ENCODE measurements at regions not wholly inside any gene's neighbourhood (a gene's known extent, or its start where the extent isn't known, plus 50 kb on each side); places are given as distances from the start of the nearest gene placed in this dataset.
"Not testable (repeated sequence)": the region's sequence is repeated elsewhere in the genome, so short reads cannot be mapped to it uniquely, and the experiment has no call there.

DNA sequence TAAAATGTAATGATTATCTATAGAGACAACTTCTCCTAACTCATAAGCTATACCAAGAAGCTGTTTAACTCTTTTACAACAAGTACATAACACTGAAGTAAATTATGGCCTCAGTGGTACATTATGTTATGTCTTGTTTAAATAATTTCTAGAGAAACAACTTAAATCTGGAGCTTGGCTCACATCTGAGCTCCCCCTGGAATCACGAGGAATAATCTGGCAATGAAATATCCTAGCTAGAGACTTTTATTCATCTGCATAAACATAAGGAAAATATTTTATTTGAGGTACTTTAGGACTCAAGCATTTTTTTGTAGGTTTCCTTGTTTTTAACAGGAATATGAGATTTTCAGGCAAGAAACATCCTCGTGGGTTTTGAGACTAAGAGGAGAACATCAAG lies 354.7 kb upstream of the SLC7A11 start:
- peaks cover 0 to 4% (median 3%) of the 10 kb centered on the region in 7 donors for H3K9me3 Mint-ChIP-seq
- no peaks in the 10 kb centered on the region for H3K36me3 Mint-ChIP-seq
- ATAC-seq (ENCODE audit: low read depth in 2 of 2) (no peak), DNase-seq (no peak)
- no peak overlapping the region for H3K4me3 Mint-ChIP-seq
- H3K4me1 Mint-ChIP-seq, result no peaks in the 10 kb centered on the region
- no peaks in the 10 kb centered on the region for H3K27me3 Mint-ChIP-seq
- H3K27ac Mint-ChIP-seq, result no peak overlapping the region

DNA sequence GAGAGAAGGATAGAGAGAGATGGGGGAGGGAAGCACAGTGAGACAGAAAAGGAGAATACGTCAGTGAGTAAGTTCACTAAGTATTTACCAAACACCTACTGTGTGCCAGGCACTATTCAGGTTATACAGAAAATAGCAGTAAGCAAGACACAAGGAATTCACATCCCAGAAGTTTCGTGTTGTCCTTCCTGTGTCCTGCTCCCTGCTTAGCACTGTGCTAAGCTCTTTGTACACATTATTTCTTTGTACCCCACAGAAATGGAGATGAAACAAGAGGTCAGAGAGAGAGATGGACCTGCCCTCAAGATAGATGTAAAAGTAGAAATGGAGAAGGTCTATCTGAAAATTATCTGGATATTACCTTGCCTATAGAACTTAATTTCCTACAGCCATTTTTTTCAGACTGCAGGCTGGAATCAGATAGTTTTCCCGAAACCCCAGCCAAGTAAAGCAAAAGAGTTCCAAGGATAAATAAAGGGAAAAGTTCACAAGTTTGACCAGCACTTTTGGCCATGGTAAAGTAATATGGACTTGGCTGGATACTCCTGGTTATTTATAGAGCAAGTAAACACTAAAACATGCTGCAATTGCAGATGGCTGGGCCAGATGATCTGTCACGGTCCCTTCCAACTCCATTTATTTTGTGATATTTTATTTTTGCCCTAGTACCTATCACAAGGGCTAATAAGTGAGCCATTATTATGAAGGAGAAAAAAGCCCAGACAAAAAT lies 353.7 kb upstream of the SLC7A11 start:
- Mint-ChIP-seq H3K4me3 (no peak overlapping the region), H3K9me3 (no peaks in the 10 kb centered on the region), H3K36me3 (no peaks in the 10 kb centered on the region)

DNA sequence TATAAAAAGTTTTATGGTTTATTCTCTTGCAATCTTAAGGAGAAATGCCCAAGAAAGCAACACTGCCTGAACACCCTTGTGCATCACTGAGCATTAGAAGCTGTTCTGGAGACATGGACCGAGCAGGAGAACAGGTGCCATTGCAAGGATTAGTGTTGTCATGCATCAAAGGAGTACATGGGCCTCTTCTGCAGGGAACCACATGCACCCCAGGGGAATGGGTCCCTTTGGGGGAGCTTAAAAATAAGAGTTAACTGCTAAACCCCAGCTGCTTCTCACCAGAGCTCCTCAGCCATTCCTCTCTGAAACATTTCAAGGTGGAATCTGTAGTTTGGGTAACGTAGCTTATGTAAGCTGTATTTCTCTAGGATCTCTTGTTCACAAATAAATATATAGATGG lies 353.0 kb upstream of the SLC7A11 start:
- Mint-ChIP-seq H3K27me3 (no peaks in the 10 kb centered on the region), H3K4me1 (no peaks in the 10 kb centered on the region)

More for the DNA sequence above, 353.7 kb upstream of the SLC7A11 start:
- Mint-ChIP-seq H3K4me1 (no peaks in the 10 kb centered on the region), H3K27ac (no peak overlapping the region), H3K27me3 (no peaks in the 10 kb centered on the region)
- ATAC-seq (ENCODE audit: low read depth in 2 of 2), result no peak
- DNase-seq, result no peak

DNA sequence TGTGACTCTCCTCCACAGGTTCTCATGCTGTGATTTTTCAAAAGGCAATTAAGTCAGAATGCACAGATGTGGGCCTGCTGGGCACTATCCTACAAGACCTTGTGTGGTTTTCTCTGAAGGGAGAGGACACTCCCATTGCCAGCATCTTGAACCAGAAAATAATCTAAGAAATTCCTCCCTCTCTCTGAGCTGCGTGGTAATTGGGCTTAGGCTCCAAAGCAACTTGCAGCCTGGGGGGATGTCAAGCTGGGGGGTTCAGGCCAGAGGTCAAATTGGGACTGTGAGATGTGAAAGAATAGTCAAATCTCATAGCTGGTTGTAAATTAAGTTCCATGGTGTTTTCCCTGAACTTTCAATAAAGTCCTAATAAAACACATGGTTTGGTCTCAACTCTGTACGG lies 350.6 kb upstream of the SLC7A11 start:
- Mint-ChIP-seq H3K27ac (no peak overlapping the region), H3K36me3 (no peaks in the 10 kb centered on the region), H3K27me3 (no peaks in the 10 kb centered on the region), H3K4me1 (no peaks in the 10 kb centered on the region), H3K4me3 (no peak overlapping the region), H3K9me3 (no peaks in the 10 kb centered on the region)
- DNase-seq (no peak), ATAC-seq (ENCODE audit: low read depth in 2 of 2) (no peak)

More for the DNA sequence above, 353.0 kb upstream of the SLC7A11 start:
- no peaks in the 10 kb centered on the region for H3K36me3 Mint-ChIP-seq
- no peak for ATAC-seq (ENCODE audit: low read depth in 2 of 2)
- no peaks in the 10 kb centered on the region for H3K9me3 Mint-ChIP-seq
- no peak for DNase-seq
- H3K27ac Mint-ChIP-seq, result no peak overlapping the region
- H3K4me3 Mint-ChIP-seq, result no peak overlapping the region

DNA sequence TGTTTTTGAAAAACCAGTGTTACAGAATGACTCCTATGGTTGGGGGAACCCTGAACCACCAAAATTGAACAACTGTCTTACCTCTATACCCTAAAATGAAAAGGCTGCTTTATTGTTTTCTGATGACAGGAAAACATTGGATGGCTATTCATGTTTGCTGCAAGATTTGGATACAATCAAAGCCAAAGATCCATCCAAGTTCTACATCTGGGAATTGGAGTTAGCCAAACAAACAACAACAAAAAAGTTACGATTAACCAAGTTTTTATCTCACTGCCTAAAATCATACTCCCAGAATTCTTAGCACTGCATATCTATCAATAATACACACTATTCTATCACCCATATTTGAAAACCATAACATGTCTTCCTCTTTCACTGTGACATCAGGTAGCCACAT lies 349.7 kb upstream of the SLC7A11 start:
- H3K27ac Mint-ChIP-seq, result no peak overlapping the region
- no peaks in the 10 kb centered on the region for H3K36me3 Mint-ChIP-seq
- DNase-seq, result no peak
- no peaks in the 10 kb centered on the region for H3K4me1 Mint-ChIP-seq
- H3K4me3 Mint-ChIP-seq, result no peak overlapping the region
- peaks cover 0 to 5% (median 0%) of the 10 kb centered on the region in 7 donors for H3K9me3 Mint-ChIP-seq
- H3K27me3 Mint-ChIP-seq, result no peaks in the 10 kb centered on the region
- ATAC-seq (ENCODE audit: low read depth in 2 of 2), result no peak

DNA sequence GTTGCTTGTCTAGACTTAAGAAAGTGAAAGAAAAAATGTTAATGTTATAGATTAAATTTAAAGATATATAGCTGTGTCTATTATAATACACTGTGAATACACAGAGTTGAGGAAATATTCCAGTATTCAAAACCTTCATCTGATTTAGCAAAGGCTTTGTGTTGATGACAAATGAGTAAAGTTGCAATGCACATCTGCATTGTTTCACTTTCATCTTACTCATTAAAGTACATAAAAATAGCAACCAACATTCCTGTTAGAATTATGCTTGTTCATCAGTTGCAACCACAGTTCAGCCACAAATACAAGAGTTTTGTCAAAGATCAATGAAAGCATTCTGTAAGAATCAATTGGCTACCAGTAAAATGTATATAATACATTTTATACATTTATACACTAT lies 346.4 kb upstream of the SLC7A11 start:
- peaks cover 0 to 14% (median 0%) of the 10 kb centered on the region in 7 donors for H3K9me3 Mint-ChIP-seq
- no peaks in the 10 kb centered on the region for H3K27me3 Mint-ChIP-seq
- ATAC-seq (ENCODE audit: low read depth in 2 of 2) (no peak), DNase-seq (no peak)
- H3K4me3 Mint-ChIP-seq, result no peak overlapping the region
- H3K4me1 Mint-ChIP-seq, result no peaks in the 10 kb centered on the region
- H3K27ac Mint-ChIP-seq, result no peak overlapping the region
- no peaks in the 10 kb centered on the region for H3K36me3 Mint-ChIP-seq

DNA sequence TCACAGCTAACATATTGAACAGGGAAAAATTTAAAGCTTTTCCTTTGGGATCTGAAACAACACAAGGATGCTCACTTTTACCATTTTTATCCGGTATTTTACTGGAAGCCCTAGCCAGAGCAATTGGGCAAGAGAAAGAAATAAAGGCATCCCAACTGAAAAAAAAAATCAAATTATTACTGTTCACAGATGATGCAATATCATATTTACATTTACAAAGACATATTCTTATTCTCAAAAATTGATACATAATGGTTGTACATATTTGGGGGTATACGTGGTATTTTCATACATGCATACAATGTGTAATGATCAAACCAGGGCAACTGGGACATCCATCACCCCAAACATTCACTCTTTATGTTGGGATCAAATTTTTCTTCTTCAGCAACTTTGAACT lies 337.0 kb upstream of the SLC7A11 start:
- Mint-ChIP-seq H3K9me3 (peaks cover 10 to 52% (median 27%) of the 10 kb centered on the region in 7 donors), H3K4me1 (no peaks in the 10 kb centered on the region), H3K27ac (no peak overlapping the region), H3K27me3 (peaks cover 0 to 6% (median 0%) of the 10 kb centered on the region in 3 donors), H3K36me3 (peaks cover 0 to 5% of the 10 kb centered on the region in 2 donors), H3K4me3 (no peak overlapping the region)
- DNase-seq, result no peak
- no peak for ATAC-seq (ENCODE audit: low read depth in 2 of 2)

DNA sequence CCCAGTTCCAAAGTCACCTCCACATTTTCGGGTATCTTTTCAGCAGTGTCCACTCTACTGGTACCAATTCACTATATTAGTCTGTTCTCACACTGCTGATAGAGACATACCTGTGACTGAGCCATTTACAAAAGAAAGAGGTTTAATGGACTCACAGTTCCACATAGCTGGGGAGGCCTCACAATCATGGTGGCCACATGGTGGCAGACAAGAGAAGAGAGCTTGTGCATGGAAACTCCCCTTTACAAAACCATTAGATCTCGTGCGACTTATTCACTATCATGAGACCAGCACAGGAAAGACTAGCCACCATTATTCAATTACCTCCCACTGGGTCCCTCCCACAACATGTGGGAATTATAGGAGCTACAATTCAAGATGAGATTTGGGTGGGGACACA lies 335.7 kb upstream of the SLC7A11 start:
- not testable (repeated sequence) for DNase-seq

DNA sequence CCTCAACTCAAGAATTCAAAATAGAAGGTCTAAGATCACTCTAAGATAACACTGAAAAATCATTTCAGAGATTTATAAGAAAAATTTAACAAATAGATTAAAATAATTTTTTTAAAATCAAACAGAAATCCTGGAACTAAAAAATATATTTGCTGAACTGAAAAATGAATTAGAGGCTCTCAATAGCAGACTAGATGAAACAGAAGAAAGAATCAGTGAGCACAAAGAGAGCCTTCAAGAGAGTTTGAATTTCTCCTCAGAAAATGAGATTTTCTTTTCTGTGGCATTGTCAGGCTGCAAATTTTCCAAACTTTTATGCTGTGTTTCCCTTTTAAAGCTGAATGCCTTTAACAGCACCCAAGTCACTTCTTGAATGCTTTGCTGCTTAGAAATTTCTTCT lies 335.0 kb upstream of the SLC7A11 start:
- DNase-seq, result no peak
- Mint-ChIP-seq H3K4me1 (no peaks in the 10 kb centered on the region), H3K4me3 (no peak overlapping the region), H3K27me3 (peaks cover 0 to 8% (median 0%) of the 10 kb centered on the region in 3 donors), H3K9me3 (peaks cover 10 to 51% (median 25%) of the 10 kb centered on the region in 7 donors), H3K36me3 (peaks cover 0 to 5% of the 10 kb centered on the region in 2 donors), H3K27ac (no peak overlapping the region)
- ATAC-seq (ENCODE audit: low read depth in 2 of 2), result no peak

More for the DNA sequence above, 335.7 kb upstream of the SLC7A11 start:
- H3K4me3 Mint-ChIP-seq; H3K27me3 Mint-ChIP-seq; H3K36me3 Mint-ChIP-seq; H3K4me1 Mint-ChIP-seq; ATAC-seq (ENCODE audit: low read depth in 2 of 2); H3K27ac Mint-ChIP-seq: not testable (repeated sequence)
- peaks cover 10 to 52% (median 27%) of the 10 kb centered on the region in 7 donors for H3K9me3 Mint-ChIP-seq

DNA sequence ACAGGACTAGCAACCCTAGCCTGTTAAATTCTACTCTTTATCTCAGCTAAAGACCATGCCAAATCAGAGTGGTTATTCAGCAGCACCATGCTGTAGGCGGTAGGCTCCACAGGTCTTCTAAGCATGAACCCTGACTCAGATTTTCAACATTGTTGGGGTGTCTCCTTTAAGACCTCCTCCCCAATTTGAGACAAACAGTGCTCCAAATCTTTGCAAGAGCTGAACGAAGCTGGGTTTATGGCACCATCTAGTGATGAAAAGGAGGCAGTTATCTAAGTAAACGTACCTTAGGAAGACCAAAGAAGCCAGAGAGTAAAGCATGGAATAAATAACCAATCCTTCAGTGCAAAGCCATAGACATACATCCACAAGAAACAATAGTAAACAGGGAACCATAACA lies 334.5 kb upstream of the SLC7A11 start:
- no peak for ATAC-seq (ENCODE audit: low read depth in 2 of 2)
- peaks cover 0 to 8% (median 0%) of the 10 kb centered on the region in 3 donors for H3K27me3 Mint-ChIP-seq
- H3K4me3 Mint-ChIP-seq, result no peak overlapping the region
- H3K36me3 Mint-ChIP-seq, result peaks cover 0 to 5% of the 10 kb centered on the region in 2 donors
- H3K4me1 Mint-ChIP-seq, result no peaks in the 10 kb centered on the region
- no peak for DNase-seq
- H3K9me3 Mint-ChIP-seq, result peaks cover 10 to 51% (median 25%) of the 10 kb centered on the region in 7 donors
- no peak overlapping the region for H3K27ac Mint-ChIP-seq

DNA sequence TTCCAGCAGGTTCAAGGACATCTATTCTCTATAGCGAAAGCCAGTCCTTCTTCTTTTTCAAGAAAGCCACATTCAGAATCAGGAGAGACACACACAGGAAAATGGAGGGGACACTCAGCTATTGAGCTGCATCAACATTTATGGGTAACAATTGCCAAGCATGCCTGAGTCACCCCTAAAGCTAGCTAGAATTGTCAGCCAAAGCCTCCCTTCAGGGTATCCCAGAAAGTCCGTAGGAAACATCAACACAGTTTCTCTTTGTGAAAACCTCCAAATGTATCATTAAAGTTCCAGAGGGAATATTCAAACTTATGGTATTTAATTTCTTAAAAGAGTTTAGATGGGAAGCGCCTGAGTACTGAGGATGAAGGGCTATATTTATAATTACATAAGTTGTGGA lies 331.1 kb upstream of the SLC7A11 start:
- no peak overlapping the region for H3K27ac Mint-ChIP-seq
- H3K4me1 Mint-ChIP-seq, result no peaks in the 10 kb centered on the region
- H3K36me3 Mint-ChIP-seq, result peaks cover 0 to 5% of the 10 kb centered on the region in 2 donors
- H3K4me3 Mint-ChIP-seq, result no peak overlapping the region
- peaks cover 6 to 34% (median 14%) of the 10 kb centered on the region in 7 donors for H3K9me3 Mint-ChIP-seq
- peaks cover 0 to 8% (median 0%) of the 10 kb centered on the region in 3 donors for H3K27me3 Mint-ChIP-seq
- ATAC-seq (ENCODE audit: low read depth in 2 of 2) (no peak), DNase-seq (no peak)

DNA sequence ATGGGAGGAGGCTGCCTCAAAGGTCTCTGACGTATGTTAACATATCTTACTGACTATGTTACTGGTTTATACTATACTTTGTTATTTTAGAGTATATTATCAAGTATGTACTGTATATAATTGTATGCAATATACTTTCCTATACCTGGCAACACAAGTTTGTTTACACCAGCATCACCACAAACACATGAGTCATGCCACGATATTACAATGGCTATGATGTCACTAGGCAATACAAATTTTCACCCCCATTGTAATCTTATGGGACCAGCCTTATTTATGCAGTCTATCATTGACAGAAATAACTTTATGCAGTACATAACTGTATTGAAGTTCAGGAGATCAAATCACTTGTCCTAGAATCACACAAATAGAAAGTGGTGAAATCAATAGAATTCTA lies 329.9 kb upstream of the SLC7A11 start:
- no peak overlapping the region for H3K4me3 Mint-ChIP-seq
- peaks cover 0 to 8% (median 0%) of the 10 kb centered on the region in 3 donors for H3K27me3 Mint-ChIP-seq
- DNase-seq (no peak), ATAC-seq (ENCODE audit: low read depth in 2 of 2) (no peak)
- H3K27ac Mint-ChIP-seq, result no peak overlapping the region
- H3K36me3 Mint-ChIP-seq, result no peaks in the 10 kb centered on the region
- peaks cover 0 to 22% (median 6%) of the 10 kb centered on the region in 7 donors for H3K9me3 Mint-ChIP-seq
- H3K4me1 Mint-ChIP-seq, result no peaks in the 10 kb centered on the region

DNA sequence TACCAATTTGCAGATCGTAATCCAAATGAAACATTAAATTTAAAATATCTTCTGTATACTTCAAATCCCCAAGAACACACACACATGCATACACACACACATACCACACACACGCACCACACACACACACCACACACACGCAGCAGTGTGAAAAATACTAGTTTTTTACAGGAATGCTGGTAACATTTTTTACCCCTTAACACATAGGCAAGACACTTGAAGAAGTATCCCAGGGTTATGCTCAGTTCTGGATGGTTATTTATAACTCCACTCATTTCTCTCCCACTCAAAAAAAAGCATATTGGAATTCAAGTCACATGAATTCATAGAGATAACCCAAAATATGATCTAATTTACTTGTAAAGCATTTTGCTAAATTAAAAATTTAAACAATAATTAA lies 325.5 kb upstream of the SLC7A11 start:
- H3K27me3 Mint-ChIP-seq, result no peaks in the 10 kb centered on the region

DNA sequence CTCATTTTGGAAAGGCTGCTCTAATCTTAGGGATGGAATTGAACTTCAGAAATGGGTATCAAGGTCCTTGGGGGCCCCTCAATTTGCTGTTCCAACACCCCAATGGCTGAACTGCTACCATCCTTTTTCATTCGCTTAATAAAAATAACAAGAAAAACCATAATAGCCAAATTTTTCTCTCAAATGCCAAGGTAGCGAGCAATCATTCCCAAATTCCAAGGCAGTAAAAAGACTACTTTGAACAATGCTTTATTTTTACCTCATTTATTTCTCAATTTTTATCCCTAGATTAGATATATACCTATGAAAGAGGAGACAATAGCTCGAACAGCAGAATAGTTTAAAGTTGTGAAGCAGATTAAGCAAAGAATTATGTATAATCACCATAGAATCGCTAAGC lies 323.4 kb upstream of the SLC7A11 start:
- ATAC-seq (ENCODE audit: low read depth in 2 of 2), result no peak
- Mint-ChIP-seq H3K27ac (no peak overlapping the region), H3K4me1 (no peaks in the 10 kb centered on the region), H3K27me3 (no peaks in the 10 kb centered on the region), H3K4me3 (no peak overlapping the region), H3K36me3 (no peaks in the 10 kb centered on the region), H3K9me3 (peaks cover 0 to 6% (median 0%) of the 10 kb centered on the region in 7 donors)
- DNase-seq, result no peak

More for the DNA sequence above, 325.5 kb upstream of the SLC7A11 start:
- Mint-ChIP-seq H3K9me3 (peaks cover 0 to 6% (median 0%) of the 10 kb centered on the region in 7 donors), H3K36me3 (no peaks in the 10 kb centered on the region), H3K4me3 (no peak overlapping the region), H3K27ac (no peak overlapping the region), H3K4me1 (no peaks in the 10 kb centered on the region)
- ATAC-seq (ENCODE audit: low read depth in 2 of 2) (no peak), DNase-seq (no peak)
